IMR-90 (cell line): ENCODE measurements at regions not wholly inside any gene's neighbourhood (a gene's known extent, or its start where the extent isn't known, plus 50 kb on each side); places are given as distances from the start of the nearest gene placed in this dataset.
A peak's percentile ranks its signal among the peaks of the same experiment; 100 is the strongest.

Source experiments
- POLR2A ChIP-seq: IDR thresholded peaks from 2 replicates; pipeline ENCODE4 v1.6.1; 2012; ENCODE audit warnings: mild to moderate bottlenecking, low read depth, low read length
- TF ChIP-seq, protein P1 (sequence below): conservative IDR thresholded peaks from 2 replicates; pipeline ENCODE4 v1.5.1; 2012; ENCODE audit warnings: mild to moderate bottlenecking, low read depth, low read length, improper control_type of control experiment

- no peak for TF ChIP-seq POLR2A
- TF ChIP-seq, protein P1, sequence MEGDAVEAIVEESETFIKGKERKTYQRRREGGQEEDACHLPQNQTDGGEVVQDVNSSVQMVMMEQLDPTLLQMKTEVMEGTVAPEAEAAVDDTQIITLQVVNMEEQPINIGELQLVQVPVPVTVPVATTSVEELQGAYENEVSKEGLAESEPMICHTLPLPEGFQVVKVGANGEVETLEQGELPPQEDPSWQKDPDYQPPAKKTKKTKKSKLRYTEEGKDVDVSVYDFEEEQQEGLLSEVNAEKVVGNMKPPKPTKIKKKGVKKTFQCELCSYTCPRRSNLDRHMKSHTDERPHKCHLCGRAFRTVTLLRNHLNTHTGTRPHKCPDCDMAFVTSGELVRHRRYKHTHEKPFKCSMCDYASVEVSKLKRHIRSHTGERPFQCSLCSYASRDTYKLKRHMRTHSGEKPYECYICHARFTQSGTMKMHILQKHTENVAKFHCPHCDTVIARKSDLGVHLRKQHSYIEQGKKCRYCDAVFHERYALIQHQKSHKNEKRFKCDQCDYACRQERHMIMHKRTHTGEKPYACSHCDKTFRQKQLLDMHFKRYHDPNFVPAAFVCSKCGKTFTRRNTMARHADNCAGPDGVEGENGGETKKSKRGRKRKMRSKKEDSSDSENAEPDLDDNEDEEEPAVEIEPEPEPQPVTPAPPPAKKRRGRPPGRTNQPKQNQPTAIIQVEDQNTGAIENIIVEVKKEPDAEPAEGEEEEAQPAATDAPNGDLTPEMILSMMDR: peak; percentile 94
Measured at GRCh38 chr3:124565013-124565412, 165.2 kb upstream of the UMPS start.
